ENCODE measurements at regions not wholly inside any gene's neighbourhood (a gene's known extent, or its start where the extent isn't known, plus 50 kb on each side); places are given as distances from the start of the nearest gene placed in this dataset.

GRCh38 chr11:49499117-49499516 is 290.7 kb upstream of the FOLH1 start:
- WGBS (ENCODE audit: low lambda C conversion rate): 0% methylated on average over 3 of the region's 3 CpGs
- H3K4me1 ChIP-seq (ENCODE audit: insufficient read depth, low read length): no peaks in the 10 kb centered on the region
- CTCF ChIA-PET (ENCODE audit: low intra/inter-chr PET ratio, low total read pairs): no interaction called here
- intact Hi-C loops (cut with micrococcal nuclease; ENCODE audit: unreplicated experiment) (no loop called here), in situ Hi-C loops (cut with HindIII; ENCODE audit: extremely low pct_ligation_motif_present, low pct_unique_long_range_greater_than_20kb) (no loop called here)
- H3K9me3 ChIP-seq (ENCODE audit: low read length): peaks cover 6% of the 10 kb centered on the region; the same call in 1 of the 2 replicates
- no peak overlapping the region for H2AFZ ChIP-seq (ENCODE audit: low read length)
- no peak for DNase-seq (ENCODE audit: low spot score)
- H3K27ac ChIP-seq (ENCODE audit: extremely low read length, insufficient read depth, low read length): no peak overlapping the region
- H3K4me2 ChIP-seq (ENCODE audit: low read depth, low read length): no peak overlapping the region
- no peak overlapping the region for H3K4me3 ChIP-seq (replicated peaks in 1 of 3; ENCODE audit: insufficient read depth in 1 of 3, low read depth in 2 of 3, low read length in 3 of 3)
- BruUV-seq (replicated peaks): no TSS peak
- ATAC-seq: no peak
- POLR2A ChIA-PET: no interaction called here
- H4K20me1 ChIP-seq (ENCODE audit: insufficient read depth, low read length): no peaks in the 10 kb centered on the region
- H3K27me3 ChIP-seq (ENCODE audit: control insufficient read depth in 1 of 2, insufficient read depth in 2 of 2, low read length in 2 of 2): no peaks in the 10 kb centered on the region
- no peak overlapping the region for H3K9ac ChIP-seq (ENCODE audit: insufficient read depth, low read depth, low read length)
- no peaks in the 10 kb centered on the region for H3K36me3 ChIP-seq (replicated peaks in 1 of 2; ENCODE audit: control insufficient read depth in 1 of 2, insufficient read depth in 2 of 2, low read length in 2 of 2)
- no peaks in the 10 kb centered on the region for H3K79me2 ChIP-seq (ENCODE audit: insufficient read depth, low read length)
- no peak for TF ChIP-seq TOE1 (CRISPR knock-in tag; IDR thresholded peaks at IDR 0.05)
- TF ChIP-seq ZNF12 (CRISPR knock-in tag; IDR thresholded peaks at IDR 0.05): no peak
- TF ChIP-seq SP4 (CRISPR knock-in tag; IDR thresholded peaks at IDR 0.05): no peak
- TF ChIP-seq KAT8 (CRISPR knock-in tag; IDR thresholded peaks at IDR 0.05): no peak
- TF ChIP-seq ZNF646 (CRISPR knock-in tag; IDR thresholded peaks at IDR 0.05): no peak
- TF ChIP-seq TCF7 (IDR thresholded peaks at IDR 0.05; ENCODE audit: low read depth): no peak
- no peak for TF ChIP-seq ZNF138 (CRISPR knock-in tag; IDR thresholded peaks at IDR 0.05; ENCODE audit: low read depth)
- no peak for TF ChIP-seq IRF2 (CRISPR knock-in tag; IDR thresholded peaks at IDR 0.05)
- TF ChIP-seq ZBTB37 (CRISPR knock-in tag; IDR thresholded peaks at IDR 0.05): no peak
- TF ChIP-seq ZNF746 (CRISPR knock-in tag; IDR thresholded peaks at IDR 0.05): no peak
- no peak for TF ChIP-seq SMARCE1 (IDR thresholded peaks at IDR 0.05; ENCODE audit: borderline replicate concordance)
- no peak for TF ChIP-seq SCMH1 (CRISPR knock-in tag; IDR thresholded peaks at IDR 0.05; ENCODE audit: borderline replicate concordance)
- TF ChIP-seq ZNF451 (CRISPR knock-in tag; IDR thresholded peaks at IDR 0.05): no peak
- no peak for TF ChIP-seq ZNF550 (CRISPR knock-in tag; IDR thresholded peaks at IDR 0.05; ENCODE audit: borderline replicate concordance)
- no peak for TF ChIP-seq POLR2G (IDR thresholded peaks at IDR 0.05; ENCODE audit: low read depth, low read length)
- no peak for TF ChIP-seq KLF13 (CRISPR knock-in tag; IDR thresholded peaks at IDR 0.05)
- no peak for FAIRE-seq

All from HepG2 (cell line).